H1 (cell line): ENCODE measurements at regions not wholly inside any gene's neighbourhood (a gene's known extent, or its start where the extent isn't known, plus 50 kb on each side); places are given as distances from the start of the nearest gene placed in this dataset.

Experiments
- CTCF ChIA-PET: fragments of 300-600 bp; sonication (Branson Sonifier 250); formaldehyde crosslinking; loops from one replicate; lab custom pipeline; 2021; ENCODE audit not compliant: partially characterized antibody; lab: Charles Lee
- POLR2A ChIA-PET: fragments of 300-600 bp; sonication (Branson Sonifier 250); formaldehyde crosslinking; loops from one replicate; lab custom pipeline; 2021; ENCODE audit warnings: inconsistent platforms; ENCODE audit not compliant: partially characterized antibody; lab: Charles Lee
- DNase-seq, 2 experiments: peaks; one replicate each; pipeline versions ENCODE4 v3.0.0 to v3.0.0-alpha.2; 2010 to 2022; ENCODE audit warnings: low spot score in 2 of 2, low read depth in 1 of 2, mixed read lengths in 1 of 2
- FAIRE-seq: peaks from 2 replicates; lab custom pipeline; 2011; peaks lifted over from hg19 to GRCh38; lab: Jason Lieb, UNC
- H2AFZ ChIP-seq: 2 replicates; pipeline ENCODE4 v1.8.1; 2012; ENCODE audit warnings: low read length, inconsistent platforms
- H2AK5ac ChIP-seq: 2 replicates; pipeline ENCODE4 v1.6.1; 2013; ENCODE audit warnings: low read depth, low read length
- H2BK120ac ChIP-seq: replicated peaks from 2 replicates; pipeline ENCODE3; 2013; ENCODE audit warnings: low read depth, low read length, inconsistent platforms
- H2BK12ac ChIP-seq: 2 replicates; pipeline ENCODE4 v1.6.1; 2013; ENCODE audit warnings: low read depth, low read length
- H2BK15ac ChIP-seq: 2 replicates; pipeline ENCODE4 v1.6.1; 2013; ENCODE audit warnings: low read length
- H2BK20ac ChIP-seq: 2 replicates; pipeline ENCODE4 v1.6.1; 2013; ENCODE audit warnings: low read length
- H2BK5ac ChIP-seq: 2 replicates; pipeline ENCODE4 v1.6.1; 2013; ENCODE audit warnings: low read depth, low read length
- H3K14ac ChIP-seq: 2 replicates; pipeline ENCODE4 v1.6.1; 2013; ENCODE audit warnings: inconsistent platforms; ENCODE audit not compliant: insufficient read length
- H3K18ac ChIP-seq: 2 replicates; pipeline ENCODE4 v1.6.1; 2013; ENCODE audit warnings: low read length; ENCODE audit errors: extremely low read depth
- H3K23ac ChIP-seq: 2 replicates; pipeline ENCODE4 v1.6.1; 2013; ENCODE audit warnings: inconsistent platforms; ENCODE audit not compliant: insufficient read length
- H3K23me2 ChIP-seq: 2 replicates; pipeline ENCODE4 v1.6.1; 2013; ENCODE audit warnings: low read depth, low read length
- H3K27ac ChIP-seq: 2 replicates; pipeline ENCODE4 v1.6.1; 2011; ENCODE audit warnings: low read depth, low read length, inconsistent platforms
- H3K27me3 ChIP-seq, 4 experiments: replicated peaks in 1 of 4; 1 replicate in 1 of 4; 2 replicates in 3 of 4; pipeline versions ENCODE4 v1.6.1 to v1.8.1; 2011 to 2013; ENCODE audit warnings: low read length in 3 of 4, mild to moderate bottlenecking in 3 of 4, inconsistent platforms in 2 of 4, mixed read lengths in 2 of 4, moderate library complexity in 1 of 4; ENCODE audit not compliant: control insufficient read depth in 3 of 4, insufficient read depth in 3 of 4; ENCODE audit errors: extremely low read depth in 1 of 4
- H3K36me3 ChIP-seq, 4 experiments: 2 replicates each; pipeline versions ENCODE4 v1.6.1 to v1.8.1; 2011 to 2013; ENCODE audit warnings: mild to moderate bottlenecking in 4 of 4, low read length in 3 of 4, moderate library complexity in 2 of 4, control low read depth in 1 of 4, inconsistent platforms in 1 of 4; ENCODE audit not compliant: insufficient read depth in 4 of 4, control insufficient read depth in 2 of 4
- H3K4ac ChIP-seq: replicated peaks from 2 replicates; pipeline ENCODE3; 2013; ENCODE audit warnings: low read length, low read depth, mixed read lengths, inconsistent platforms; ENCODE audit not compliant: insufficient read length
- H3K4me1 ChIP-seq, 4 experiments: replicated peaks in 1 of 4; 1 replicate in 1 of 4; 2 replicates in 3 of 4; pipeline versions ENCODE4 v1.6.1 to v1.8.1; 2011 to 2013; ENCODE audit warnings: low read length in 3 of 4, inconsistent platforms in 2 of 4, mixed read lengths in 1 of 4; ENCODE audit not compliant: insufficient read depth in 4 of 4, control insufficient read depth in 3 of 4
- H3K4me2 ChIP-seq, 2 experiments: 2 replicates each; pipeline versions ENCODE4 v1.6.1 to v1.8.1; 2011 to 2013; ENCODE audit warnings: low read depth in 2 of 2, low read length in 2 of 2, control low read depth in 1 of 2, inconsistent platforms in 1 of 2, mild to moderate bottlenecking in 1 of 2; ENCODE audit not compliant: insufficient read depth in 1 of 2
- H3K4me3 ChIP-seq, 4 experiments: fragments of 200-600, 300-600 bp in 1 of 4; sonication (generic), shearing (Covaris generic), sonication (Bioruptor Twin) in 1 of 4; 2 replicates each; pipeline versions ENCODE4 v1.5.1 to v1.8.1; 2011 to 2016; ENCODE audit warnings: low read length in 4 of 4, low read depth in 3 of 4, control low read depth in 2 of 4, inconsistent platforms in 2 of 4, mild to moderate bottlenecking in 2 of 4, mixed read lengths in 1 of 4, moderate library complexity in 1 of 4; ENCODE audit not compliant: insufficient read depth in 2 of 4; ENCODE audit errors: extremely low read depth in 1 of 4
- H3K56ac ChIP-seq: replicated peaks from 2 replicates; pipeline ENCODE3; 2013; ENCODE audit warnings: low read depth, mild to moderate bottlenecking, mixed read lengths, low read length, inconsistent platforms; ENCODE audit not compliant: insufficient read length
- H3K79me1 ChIP-seq: 2 replicates; pipeline ENCODE4 v1.6.1; 2013; ENCODE audit warnings: low read depth, low read length, control low read depth
- H3K79me2 ChIP-seq, 2 experiments: 2 replicates each; pipeline versions ENCODE4 v1.6.1 to v1.8.1; 2012 to 2013; ENCODE audit warnings: low read length in 2 of 2, mild to moderate bottlenecking in 2 of 2, inconsistent platforms in 1 of 2; ENCODE audit not compliant: insufficient read depth in 2 of 2, control insufficient read depth in 1 of 2
- H3K9ac ChIP-seq, 4 experiments: replicated peaks in 1 of 4; 1 replicate in 1 of 4; 2 replicates in 3 of 4; pipeline versions ENCODE4 v1.6.1 to v1.8.1; 2011 to 2013; ENCODE audit warnings: low read depth in 3 of 4, low read length in 3 of 4, control low read depth in 2 of 4, mild to moderate bottlenecking in 2 of 4, moderate library complexity in 2 of 4, inconsistent platforms in 1 of 4; ENCODE audit errors: extremely low read depth in 1 of 4
- H3K9me3 ChIP-seq, 2 experiments: 2 replicates each; pipeline versions ENCODE4 v1.6.1 to v1.8.1; 2012 to 2013; ENCODE audit warnings: mild to moderate bottlenecking in 2 of 2, moderate library complexity in 2 of 2, control low read depth in 1 of 2, inconsistent platforms in 1 of 2, low read depth in 1 of 2, low read length in 1 of 2, mixed read lengths in 1 of 2; ENCODE audit not compliant: insufficient read depth in 2 of 2
- H4K20me1 ChIP-seq, 2 experiments: replicated peaks in 1 of 2; 2 replicates each; pipeline versions ENCODE3 to v1.8.1; 2011 to 2013; ENCODE audit warnings: inconsistent platforms in 2 of 2, low read length in 2 of 2, mild to moderate bottlenecking in 1 of 2; ENCODE audit not compliant: insufficient read depth in 2 of 2, control insufficient read depth in 1 of 2
- H4K5ac ChIP-seq: 2 replicates; pipeline ENCODE4 v1.6.1; 2013; ENCODE audit warnings: low read length, low read depth, mixed read lengths, inconsistent platforms; ENCODE audit not compliant: insufficient read length
- H4K8ac ChIP-seq: 2 replicates; pipeline ENCODE4 v1.8.0; 2013; ENCODE audit warnings: mild to moderate bottlenecking, moderate library complexity, low read length, inconsistent platforms; ENCODE audit not compliant: insufficient read depth; ENCODE audit errors: extremely low read depth
- H4K91ac ChIP-seq: replicated peaks from 2 replicates; pipeline ENCODE3; 2013; ENCODE audit warnings: low read length, mixed read lengths, inconsistent platforms; ENCODE audit not compliant: insufficient read length
- ATF3 ChIP-seq: IDR thresholded peaks from 2 replicates; pipeline ENCODE4 v1.6.1; 2011; ENCODE audit warnings: low read depth, mild to moderate bottlenecking, low read length; ENCODE audit not compliant: insufficient read depth
- CBX8 ChIP-seq: fragments of 300-800, 300-1000 bp; sonication (generic); IDR thresholded peaks from 2 replicates; pipeline ENCODE4 v1.7.1; 2016; ENCODE audit warnings: low read depth, low read length, borderline replicate concordance
- CEBPB ChIP-seq: IDR thresholded peaks from 2 replicates; pipeline ENCODE4 v1.6.1; 2012; ENCODE audit warnings: low read depth, low read length
- CHD2 ChIP-seq: IDR thresholded peaks from 2 replicates; pipeline ENCODE4 v1.6.1; 2012; ENCODE audit warnings: low read length, improper control_type of control experiment
- FOSL1 ChIP-seq: IDR thresholded peaks from 2 replicates; pipeline ENCODE4 v1.6.1; 2011; ENCODE audit warnings: mild to moderate bottlenecking, low read depth, low read length, moderate library complexity; ENCODE audit not compliant: insufficient read depth
- MAFK ChIP-seq: IDR thresholded peaks from 2 replicates; pipeline ENCODE4 v1.6.1; 2012; ENCODE audit warnings: low read depth, mild to moderate bottlenecking, improper control_type of control experiment, low read length
- MAX ChIP-seq: IDR thresholded peaks from 2 replicates; pipeline ENCODE4 v1.6.1; 2012; ENCODE audit warnings: inconsistent platforms
- NANOG ChIP-seq: IDR thresholded peaks from 2 replicates; pipeline ENCODE4 v1.6.1; 2011; ENCODE audit warnings: low read length, low read depth, mild to moderate bottlenecking, inconsistent platforms; ENCODE audit not compliant: insufficient read depth, poor library complexity, severe bottlenecking
- POLR2A ChIP-seq, 2 experiments: IDR thresholded peaks; 1 replicate in 1 of 2; 2 replicates in 1 of 2; pipeline ENCODE4 v1.6.1; 2011; ENCODE audit warnings: low read depth in 2 of 2, low read length in 2 of 2, mild to moderate bottlenecking in 2 of 2; ENCODE audit errors: control extremely low read depth in 1 of 2
- RNF2 ChIP-seq: fragments of 200-900, 300-1000 bp; sonication (generic); IDR thresholded peaks from 2 replicates; pipeline ENCODE4 v1.7.1; 2016; ENCODE audit warnings: borderline replicate concordance, low read depth, mild to moderate bottlenecking, antibody characterized with exemption, low read length; ENCODE audit not compliant: poor library complexity, severe bottlenecking; ENCODE audit errors: missing control alignments
- SIN3A ChIP-seq, 2 experiments: IDR thresholded peaks in 1 of 2; conservative IDR thresholded peaks in 1 of 2; 2 replicates each; pipeline ENCODE4 v1.6.1; 2011 to 2012; ENCODE audit warnings: low read length in 2 of 2, improper control_type of control experiment in 1 of 2, low read depth in 1 of 2, mild to moderate bottlenecking in 1 of 2
- SUZ12 ChIP-seq: fragments of 200-600 bp; sonication (generic); IDR thresholded peaks from 2 replicates; pipeline ENCODE4 v1.6.1; 2012; ENCODE audit warnings: mild to moderate bottlenecking, inconsistent platforms, low read length, moderate library complexity, mixed read lengths
- TCF12 ChIP-seq: IDR thresholded peaks from 2 replicates; pipeline ENCODE4 v1.6.1; 2011; ENCODE audit warnings: low read depth, mild to moderate bottlenecking, low read length
- WGBS, 2 experiments: shearing (Covaris generic) in 1 of 2; methylation state at CpG; one replicate each; pipeline versions ENCODE4 v1.1.6 to v1.1.7; 2013 to 2015; ENCODE audit warnings: low lambda C conversion rate in 2 of 2, mixed read lengths in 2 of 2, inconsistent platforms in 1 of 2, low coverage in 1 of 2, missing lambda C conversion rate in 1 of 2; ENCODE audit not compliant: insufficient replicate concordance in 2 of 2, insufficient coverage in 1 of 2, insufficient read length in 1 of 2; ENCODE audit errors: extremely low coverage in 1 of 2, missing lambda C conversion rate in 1 of 2; 5-methylcytosine and 5-hydroxymethylcytosine counted together

- Histone ChIP-seq H3K4me3 (no peak overlapping the region), H2BK120ac (no peak overlapping the region), H3K56ac (no peak overlapping the region), H2BK12ac (no peak overlapping the region), H3K4me1 (no peaks in the 10 kb centered on the region), H3K36me3 (no peaks in the 10 kb centered on the region), H3K4ac (no peak overlapping the region), H3K79me2 (no peaks in the 10 kb centered on the region), H3K4me2 (no peak overlapping the region), H3K27me3 (no peaks in the 10 kb centered on the region), H3K9me3 (peaks cover 3 to 6% of the 10 kb centered on the region in 2 experiments; a peak in 2 of 4 replicates), H2AK5ac (no peak overlapping the region), H4K5ac (no peak overlapping the region), H3K14ac (no peak overlapping the region), H4K20me1 (no peaks in the 10 kb centered on the region), H2BK5ac (no peak overlapping the region), H4K8ac (no peak overlapping the region), H2AFZ (no peak overlapping the region), H4K91ac (no peak overlapping the region), H3K23ac (no peak overlapping the region), H3K27ac (no peak overlapping the region), H3K23me2 (no peaks in the 10 kb centered on the region), H3K9ac (no peak overlapping the region), H2BK15ac (no peak overlapping the region), H3K79me1 (no peaks in the 10 kb centered on the region), H3K18ac (no peak overlapping the region), H2BK20ac (no peak overlapping the region)
- no peak for FAIRE-seq
- no peak for DNase-seq
- 94% methylated on average over 1 of the region's 1 CpG; no CpG with 5 or more reads in 1 of the 2 experiments for WGBS, 2 experiments
- ChIA-PET POLR2A (no interaction called here), CTCF (no interaction called here)
- no peak for TF ChIP-seq CEBPB
- TF ChIP-seq POLR2A (IDR thresholded peaks at IDR 0.05; ENCODE audit: control extremely low read depth in 1 of 2, low read depth in 2 of 2, low read length in 2 of 2), result no peak
- no peak for TF ChIP-seq FOSL1
- no peak for TF ChIP-seq MAX
- no peak for TF ChIP-seq CHD2
- TF ChIP-seq MAFK, result no peak
- TF ChIP-seq NANOG, result no peak
- TF ChIP-seq CBX8, result no peak
- TF ChIP-seq SUZ12, result no peak
- no peak for TF ChIP-seq ATF3
- TF ChIP-seq SIN3A (conservative IDR thresholded peaks at IDR 0.05 in 1 of 2, IDR thresholded peaks at IDR 0.05 in 1 of 2; ENCODE audit: low read depth in 1 of 2, low read length in 2 of 2), result no peak
- TF ChIP-seq RNF2, result no peak
- no peak for TF ChIP-seq TCF12
Observed at GRCh38 chr4:136463941-136464340, 1068.4 kb downstream of the PCDH18 start.
